WTC11 (cell line): ENCODE measurements at regions not wholly inside any gene's neighbourhood (a gene's known extent, or its start where the extent isn't known, plus 50 kb on each side); places are given as distances from the start of the nearest gene placed in this dataset.

Experiments
- ATAC-seq: fragments of 200-7000 bp; cut with Tn5 transposase; 2 replicates; pipeline ENCODE4 v1.10.0; 2021; ENCODE audit warnings: mild to moderate bottlenecking, moderate library complexity
- CTCF ChIA-PET: fragments of 300-600 bp; sonication (Branson Sonifier 250); formaldehyde crosslinking; loops from one replicate; lab custom pipeline; 2021; ENCODE audit warnings: antibody characterized with exemption; lab: Charles Lee
- POLR2A ChIA-PET: fragments of 350-600 bp; sonication (Branson Sonifier 250); formaldehyde crosslinking; loops from one replicate; lab custom pipeline; 2021; ENCODE audit warnings: antibody characterized with exemption; lab: Charles Lee
- DNase-seq: peaks from one replicate; pipeline ENCODE4 v3.0.0; 2021; ENCODE audit warnings: low spot score
- H3K27ac Mint-ChIP-seq: 2 replicates; pipeline ENCODE4 v1.8.0; 2021; ENCODE audit warnings: mixed read lengths
- H3K27me3 Mint-ChIP-seq: 2 replicates; pipeline ENCODE4 v1.8.0; 2021; ENCODE audit warnings: low read depth, mild to moderate bottlenecking, moderate library complexity, mixed read lengths
- H3K36me3 Mint-ChIP-seq: 2 replicates; pipeline ENCODE4 v1.8.0; 2021; ENCODE audit warnings: mixed read lengths
- H3K4me1 Mint-ChIP-seq: 2 replicates; pipeline ENCODE4 v1.8.0; 2022; ENCODE audit warnings: mixed read lengths
- H3K4me3 Mint-ChIP-seq: 2 replicates; pipeline ENCODE4 v1.8.0; 2021; ENCODE audit warnings: mild to moderate bottlenecking, moderate library complexity, mixed read lengths
- H3K9me3 Mint-ChIP-seq: 2 replicates; pipeline ENCODE4 v1.8.0; 2021; ENCODE audit warnings: mixed read lengths
- CDX4 ChIP-seq: fragments of 250-450 bp; sonication (Bioruptor Pico); IDR thresholded peaks from 2 replicates; pipeline ENCODE4 v1.9.0; 2021; ENCODE audit warnings: moderate library complexity, mild to moderate bottlenecking, inconsistent platforms, borderline replicate concordance
- CTCF ChIP-seq: fragments of 200-600 bp; IDR thresholded peaks from 2 replicates; pipeline ENCODE4 v1.8.0; 2022; ENCODE audit warnings: antibody characterized with exemption
- EMX1 ChIP-seq: fragments of 250-450 bp; sonication (Bioruptor Pico); IDR thresholded peaks from 2 replicates; pipeline ENCODE4 v1.8.0; 2021; ENCODE audit warnings: mild to moderate bottlenecking
- ERG ChIP-seq: fragments of 250-450 bp; sonication (Bioruptor Pico); IDR thresholded peaks from 2 replicates; pipeline ENCODE4 v1.8.0; 2021; ENCODE audit warnings: mild to moderate bottlenecking
- GTF2I ChIP-seq: fragments of 250-450 bp; sonication (Bioruptor Pico); conservative IDR thresholded peaks from 2 replicates; pipeline ENCODE4 v1.4.0; 2021; ENCODE audit warnings: mild to moderate bottlenecking
- HMGA2 ChIP-seq: fragments of 250-450 bp; sonication (Bioruptor Pico); IDR thresholded peaks from 2 replicates; pipeline ENCODE4 v1.4.0; 2021; ENCODE audit warnings: mild to moderate bottlenecking, moderate library complexity
- HMGXB4 ChIP-seq: sonication (generic); formaldehyde crosslinking; IDR thresholded peaks from 2 replicates; pipeline ENCODE4 v1.8.1; 2023; ENCODE audit warnings: mild to moderate bottlenecking, moderate library complexity, missing genetic modification reagents
- IRF1 ChIP-seq: sonication (generic); formaldehyde crosslinking; IDR thresholded peaks from 2 replicates; pipeline ENCODE4 v1.8.0; 2023; ENCODE audit warnings: missing genetic modification reagents
- MAX ChIP-seq: sonication (generic); formaldehyde crosslinking; IDR thresholded peaks from 2 replicates; pipeline ENCODE4 v1.8.0; 2022; ENCODE audit warnings: mild to moderate bottlenecking, missing genetic modification reagents
- NFYB ChIP-seq: sonication (generic); formaldehyde crosslinking; conservative IDR thresholded peaks from 2 replicates; pipeline ENCODE4 v1.8.0; 2022; ENCODE audit warnings: low read depth, missing genetic modification reagents
- SOX15 ChIP-seq: fragments of 250-450 bp; sonication (Bioruptor Pico); IDR thresholded peaks from 2 replicates; pipeline ENCODE4 v1.9.0; 2021; ENCODE audit warnings: mild to moderate bottlenecking
- USF1 ChIP-seq: sonication (generic); formaldehyde crosslinking; IDR thresholded peaks from 2 replicates; pipeline ENCODE4 v1.8.0; 2022; ENCODE audit warnings: mild to moderate bottlenecking, missing genetic modification reagents
- ZBTB21 ChIP-seq: sonication (generic); formaldehyde crosslinking; IDR thresholded peaks from 2 replicates; pipeline ENCODE4 v1.8.1; 2023; ENCODE audit warnings: mild to moderate bottlenecking, missing genetic modification reagents, borderline replicate concordance
- ZBTB43 ChIP-seq: sonication (generic); formaldehyde crosslinking; IDR thresholded peaks from 2 replicates; pipeline ENCODE4 v1.8.1; 2023; ENCODE audit warnings: mild to moderate bottlenecking, missing genetic modification reagents
- ZNF263 ChIP-seq: sonication (generic); formaldehyde crosslinking; IDR thresholded peaks from 2 replicates; pipeline ENCODE4 v1.8.1; 2022; ENCODE audit warnings: low read depth, mild to moderate bottlenecking, moderate library complexity, missing genetic modification reagents
- ZNF281 ChIP-seq: sonication (generic); formaldehyde crosslinking; IDR thresholded peaks from 2 replicates; pipeline ENCODE4 v1.8.0; 2023; ENCODE audit warnings: mild to moderate bottlenecking, missing genetic modification reagents
- ZNF317 ChIP-seq: sonication (generic); formaldehyde crosslinking; IDR thresholded peaks from 2 replicates; pipeline ENCODE4 v1.8.1; 2023; ENCODE audit warnings: low read depth, mild to moderate bottlenecking, moderate library complexity, missing genetic modification reagents, borderline replicate concordance
- ZNF416 ChIP-seq: fragments of 250-450 bp; sonication (Bioruptor Pico); IDR thresholded peaks from 2 replicates; pipeline ENCODE4 v1.9.0; 2021; ENCODE audit warnings: mild to moderate bottlenecking, inconsistent platforms
- ZNF532 ChIP-seq: fragments of 250-450 bp; sonication (Bioruptor Pico); IDR thresholded peaks from 2 replicates; pipeline ENCODE4 v1.9.0; 2021; ENCODE audit warnings: mild to moderate bottlenecking, borderline replicate concordance
- ZNF671 ChIP-seq: fragments of 250-450 bp; sonication (Bioruptor Pico); IDR thresholded peaks from 2 replicates; pipeline ENCODE4 v1.8.0; 2021; ENCODE audit warnings: mild to moderate bottlenecking

GRCh38 chr16:27127308-27127707, 60.6 kb downstream of the C16orf82 start:
- Mint-ChIP-seq H3K4me1 (no peaks in the 10 kb centered on the region), H3K36me3 (peaks cover 27% of the 10 kb centered on the region), H3K27me3 (peaks cover 5% of the 10 kb centered on the region; the same call in 1 of the 2 replicates)
- DNase-seq: no peak
- TF ChIP-seq ZNF416 (CRISPR knock-in tag) (no peak), EMX1 (CRISPR knock-in tag) (no peak), ZNF532 (CRISPR knock-in tag) (no peak), SOX15 (CRISPR knock-in tag) (no peak), USF1 (no peak), NFYB (CRISPR knock-in tag) (no peak), ZNF263 (CRISPR knock-in tag) (no peak), CDX4 (no peak), ZNF281 (CRISPR knock-in tag) (no peak), CTCF (no peak), ZBTB21 (CRISPR knock-in tag) (no peak), ZNF317 (CRISPR knock-in tag) (no peak), ZNF671 (CRISPR knock-in tag) (no peak)
- TF ChIP-seq, all 79 proteins: peak for 0
- H3K27ac Mint-ChIP-seq: no peak overlapping the region
- no peak overlapping the region for H3K4me3 Mint-ChIP-seq
- ATAC-seq: no peak
- CTCF ChIA-PET: interaction anchor here (0.7 to 1.7 kb wide), 2 partner anchors 17 to 52 kb away, joined by 3 to 7 read pairs; no protein-coding TSS in a partner anchor
- POLR2A ChIA-PET: no interaction called here
- peaks cover 56% of the 10 kb centered on the region for H3K9me3 Mint-ChIP-seq

GRCh38 chr16:27129401-27129800, 62.7 kb downstream of the C16orf82 start:
- POLR2A ChIA-PET: no interaction called here
- DNase-seq (no peak), ATAC-seq (no peak)
- Mint-ChIP-seq H3K27ac (no peak overlapping the region), H3K36me3 (peaks cover 26% of the 10 kb centered on the region), H3K9me3 (peaks cover 56% of the 10 kb centered on the region), H3K27me3 (peaks cover 5% of the 10 kb centered on the region; the same call in 1 of the 2 replicates), H3K4me1 (no peaks in the 10 kb centered on the region), H3K4me3 (no peak overlapping the region)
- CTCF ChIA-PET: no interaction called here
- no peak for TF ChIP-seq HMGXB4 (CRISPR knock-in tag)
- TF ChIP-seq NFYB (CRISPR knock-in tag): no peak
- TF ChIP-seq GTF2I (CRISPR knock-in tag): no peak
- no peak for TF ChIP-seq IRF1 (CRISPR knock-in tag)
- no peak for TF ChIP-seq ZBTB43 (CRISPR knock-in tag)
- no peak for TF ChIP-seq ERG (CRISPR knock-in tag)
- TF ChIP-seq HMGA2 (CRISPR knock-in tag): no peak
- no peak for TF ChIP-seq MAX (CRISPR knock-in tag)
